Activated T-helper 1 cell treated with Interleukin-2 at 50 U/mL for 16 hours (primary cell): ENCODE measurements at regions not wholly inside any gene's neighbourhood (a gene's known extent, or its start where the extent isn't known, plus 50 kb on each side); places are given as distances from the start of the nearest gene placed in this dataset.

Source experiments
- DNase-seq: peaks from one replicate; pipeline ENCODE4 v3.0.0-alpha.2; 2020; ENCODE audit warnings: low read depth

- DNase-seq: no peak
Observed at GRCh38 chr5:124419531-124419930, 326.9 kb downstream of the ZNF608 start.

GRCh38 chr5:124418390-124418789 lies 328.0 kb downstream of the ZNF608 start:
- no peak for DNase-seq

- no peak for DNase-seq
Observed at GRCh38 chr5:124417196-124417595, 329.2 kb downstream of the ZNF608 start.

GRCh38 chr5:124416627-124417026 lies 329.8 kb downstream of the ZNF608 start:
- no peak for DNase-seq

- DNase-seq: no peak
Observed at GRCh38 chr5:124414973-124415372, 331.5 kb downstream of the ZNF608 start.

GRCh38 chr5:124410539-124411488 lies 335.6 kb downstream of the ZNF608 start:
- DNase-seq: no peak

- no peak for DNase-seq
Observed at GRCh38 chr5:124408738-124409453, 337.5 kb downstream of the ZNF608 start.

GRCh38 chr5:124404796-124405195 lies 341.6 kb downstream of the ZNF608 start:
- DNase-seq: no peak

- DNase-seq: no peak
Observed at GRCh38 chr5:124403281-124403680, 343.2 kb downstream of the ZNF608 start.

GRCh38 chr5:124402144-124402581 lies 344.3 kb downstream of the ZNF608 start:
- no peak for DNase-seq

GRCh38 chr5:124401476-124402143 lies 344.8 kb downstream of the ZNF608 start:
- DNase-seq: no peak

GRCh38 chr5:124399426-124399961 lies 346.9 kb downstream of the ZNF608 start:
- no peak for DNase-seq

GRCh38 chr5:124398460-124398859 lies 348.0 kb downstream of the ZNF608 start:
- DNase-seq: no peak

- no peak for DNase-seq
Observed at GRCh38 chr5:124397317-124397716, 349.1 kb downstream of the ZNF608 start.

GRCh38 chr5:124395926-124396325 lies 350.5 kb downstream of the ZNF608 start:
- no peak for DNase-seq

- DNase-seq: no peak
Observed at GRCh38 chr5:124395287-124395686, 351.2 kb downstream of the ZNF608 start.

GRCh38 chr5:124394700-124395245 lies 351.7 kb downstream of the ZNF608 start:
- no peak for DNase-seq

GRCh38 chr5:124393584-124394379 lies 352.7 kb downstream of the ZNF608 start:
- no peak for DNase-seq

- no peak for DNase-seq
Observed at GRCh38 chr5:124383693-124384092, 362.7 kb downstream of the ZNF608 start.

GRCh38 chr5:124377386-124377785 lies 369.1 kb downstream of the ZNF608 start:
- DNase-seq: no peak

- no peak for DNase-seq
Observed at GRCh38 chr5:124373883-124374282, 372.6 kb downstream of the ZNF608 start.
